ENCODE measurements at regions not wholly inside any gene's neighbourhood (a gene's known extent, or its start where the extent isn't known, plus 50 kb on each side); places are given as distances from the start of the nearest gene placed in this dataset.

DNA sequence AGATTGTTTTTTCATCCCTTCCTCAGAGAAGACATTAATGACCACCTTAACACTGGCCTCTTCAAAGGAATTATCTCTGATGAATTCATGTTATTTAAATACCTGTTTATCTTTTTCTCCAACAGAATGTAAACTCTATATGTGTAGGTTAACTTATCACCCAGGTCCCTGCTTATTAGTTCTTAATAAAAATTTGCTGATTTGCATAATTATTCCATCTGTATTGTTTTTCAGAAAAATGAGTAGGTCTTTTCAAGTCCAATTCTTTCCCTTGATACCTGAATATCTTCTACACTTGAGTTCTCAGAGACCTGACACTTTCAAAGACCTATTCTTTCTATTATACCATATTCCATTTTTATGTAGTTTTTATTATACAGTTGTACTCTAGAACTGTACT, 886.7 kb upstream of the TMPRSS15 start:
- H3K27ac ChIP-seq, result no peak overlapping the region
- TF ChIP-seq, protein P1, sequence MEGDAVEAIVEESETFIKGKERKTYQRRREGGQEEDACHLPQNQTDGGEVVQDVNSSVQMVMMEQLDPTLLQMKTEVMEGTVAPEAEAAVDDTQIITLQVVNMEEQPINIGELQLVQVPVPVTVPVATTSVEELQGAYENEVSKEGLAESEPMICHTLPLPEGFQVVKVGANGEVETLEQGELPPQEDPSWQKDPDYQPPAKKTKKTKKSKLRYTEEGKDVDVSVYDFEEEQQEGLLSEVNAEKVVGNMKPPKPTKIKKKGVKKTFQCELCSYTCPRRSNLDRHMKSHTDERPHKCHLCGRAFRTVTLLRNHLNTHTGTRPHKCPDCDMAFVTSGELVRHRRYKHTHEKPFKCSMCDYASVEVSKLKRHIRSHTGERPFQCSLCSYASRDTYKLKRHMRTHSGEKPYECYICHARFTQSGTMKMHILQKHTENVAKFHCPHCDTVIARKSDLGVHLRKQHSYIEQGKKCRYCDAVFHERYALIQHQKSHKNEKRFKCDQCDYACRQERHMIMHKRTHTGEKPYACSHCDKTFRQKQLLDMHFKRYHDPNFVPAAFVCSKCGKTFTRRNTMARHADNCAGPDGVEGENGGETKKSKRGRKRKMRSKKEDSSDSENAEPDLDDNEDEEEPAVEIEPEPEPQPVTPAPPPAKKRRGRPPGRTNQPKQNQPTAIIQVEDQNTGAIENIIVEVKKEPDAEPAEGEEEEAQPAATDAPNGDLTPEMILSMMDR (conservative IDR thresholded peaks at IDR 0.05), result no peak

DNA sequence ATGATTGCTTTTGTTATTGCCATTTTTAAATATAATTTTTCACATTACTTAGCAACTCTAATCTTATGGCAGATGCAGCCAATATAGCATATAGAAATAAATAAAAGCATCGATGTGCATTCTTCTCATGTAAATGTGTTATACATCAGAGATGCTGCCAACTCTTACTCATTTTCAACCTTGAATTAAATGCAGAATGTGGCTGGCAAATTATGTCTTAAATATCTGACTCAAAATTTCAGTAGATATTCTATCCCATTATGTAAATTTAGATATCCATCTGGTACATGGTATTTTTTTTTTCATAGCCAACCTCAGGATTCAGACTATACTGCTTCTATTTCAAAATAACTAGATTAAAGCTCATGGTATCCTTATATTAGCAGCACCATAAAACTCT, 916.7 kb upstream of the TMPRSS15 start:
- TF ChIP-seq, protein P1 (conservative IDR thresholded peaks at IDR 0.05), result no peak
- H3K27ac ChIP-seq, result no peak overlapping the region

DNA sequence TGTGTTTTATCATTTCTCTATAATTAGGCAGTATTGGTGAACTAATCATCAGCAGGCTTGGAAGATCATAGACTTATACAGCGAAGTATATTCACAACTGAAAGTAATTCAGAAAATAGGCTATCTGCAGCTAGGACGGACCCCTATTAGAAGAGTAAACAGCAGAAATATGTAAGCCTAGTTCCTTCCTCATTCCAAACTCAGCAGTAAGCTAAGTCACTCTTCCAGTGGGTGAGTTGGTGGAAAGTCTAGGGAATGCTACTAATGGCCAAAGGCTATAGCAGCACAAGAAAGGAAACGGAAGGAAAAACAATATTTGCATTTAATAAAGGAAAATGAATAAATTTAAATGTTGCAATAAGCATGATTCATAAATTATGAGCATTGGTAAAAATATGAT, 918.1 kb upstream of the TMPRSS15 start:
- TF ChIP-seq, protein P1 (conservative IDR thresholded peaks at IDR 0.05), result no peak
- H3K27ac ChIP-seq, result no peak overlapping the region

DNA sequence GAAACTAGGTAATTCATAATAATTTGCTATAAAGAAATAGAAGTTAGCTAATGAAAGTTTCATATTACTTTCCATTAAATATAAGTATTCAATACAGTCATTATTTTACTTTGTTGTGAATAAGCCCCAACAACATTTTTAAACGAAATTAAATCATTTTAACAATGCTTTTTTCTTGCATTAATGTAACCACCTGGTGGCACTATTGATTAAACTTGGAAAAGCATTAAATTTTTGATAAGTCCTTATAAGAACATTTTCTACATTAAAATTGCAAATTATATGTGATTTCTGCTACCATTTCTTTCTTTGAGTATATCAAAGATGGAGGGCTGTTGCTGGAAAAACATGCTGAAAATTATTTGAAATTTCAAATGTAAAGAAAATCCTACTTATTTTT, 918.8 kb upstream of the TMPRSS15 start:
- no peak overlapping the region for H3K27ac ChIP-seq
- TF ChIP-seq, protein P1 (conservative IDR thresholded peaks at IDR 0.05), result peak; percentile 81

DNA sequence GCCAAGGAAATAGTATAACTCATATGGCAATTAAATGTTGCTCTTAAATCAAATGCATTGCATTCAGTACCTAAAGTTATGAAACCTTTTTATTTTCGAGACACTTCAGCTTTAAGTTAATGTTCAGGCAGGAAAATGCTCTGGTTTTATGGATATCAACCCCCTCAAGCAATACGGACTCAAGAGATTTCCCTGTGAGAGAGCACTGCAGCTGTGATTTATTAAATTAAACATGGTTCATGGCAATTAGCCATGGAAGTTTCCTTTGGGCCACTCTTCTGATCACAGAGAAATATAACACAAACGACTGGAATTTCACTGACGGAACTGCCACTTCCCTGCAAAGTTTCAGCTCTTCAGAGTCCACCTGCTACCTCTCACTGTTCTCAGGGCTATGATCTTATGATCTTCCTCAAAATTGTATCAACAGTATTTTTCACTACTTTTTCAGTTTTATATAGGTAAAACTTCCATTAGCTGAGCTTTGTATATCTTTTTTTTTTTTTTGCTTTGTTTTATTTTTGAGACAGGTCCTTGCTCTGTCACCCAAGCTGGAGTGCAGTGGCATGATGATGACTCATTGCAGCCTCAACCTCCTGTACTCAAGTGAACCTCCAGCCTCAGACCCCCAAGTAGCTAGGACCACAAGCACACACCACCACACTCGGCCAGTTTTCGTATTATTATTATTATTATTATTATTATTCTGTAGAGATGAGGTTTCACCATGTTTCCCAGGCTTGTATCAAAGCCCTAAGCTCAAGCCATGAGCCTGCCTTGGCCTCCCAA, 923.1 kb upstream of the TMPRSS15 start:
- TF ChIP-seq, protein P1 (conservative IDR thresholded peaks at IDR 0.05), result no peak
- H3K27ac ChIP-seq, result no peak overlapping the region

DNA sequence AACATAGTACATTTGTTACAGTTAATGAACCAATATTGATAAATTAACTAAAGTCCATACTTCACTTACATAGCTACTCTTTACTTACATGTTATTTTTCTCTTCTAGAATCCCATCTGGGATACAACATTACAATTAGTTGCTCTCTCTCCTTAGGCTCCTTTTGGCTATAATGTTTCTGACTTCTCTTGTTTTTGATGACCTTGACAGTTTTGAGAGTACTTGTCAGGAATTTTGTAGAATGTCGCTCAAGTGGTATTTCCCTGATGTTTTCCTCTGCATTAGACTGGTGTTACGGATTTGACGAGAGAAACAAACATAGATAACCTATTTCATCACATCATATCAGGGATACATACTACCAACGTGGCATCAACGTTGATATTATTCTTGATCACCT, 925.4 kb upstream of the TMPRSS15 start:
- TF ChIP-seq, protein P1 (conservative IDR thresholded peaks at IDR 0.05), result no peak

DNA sequence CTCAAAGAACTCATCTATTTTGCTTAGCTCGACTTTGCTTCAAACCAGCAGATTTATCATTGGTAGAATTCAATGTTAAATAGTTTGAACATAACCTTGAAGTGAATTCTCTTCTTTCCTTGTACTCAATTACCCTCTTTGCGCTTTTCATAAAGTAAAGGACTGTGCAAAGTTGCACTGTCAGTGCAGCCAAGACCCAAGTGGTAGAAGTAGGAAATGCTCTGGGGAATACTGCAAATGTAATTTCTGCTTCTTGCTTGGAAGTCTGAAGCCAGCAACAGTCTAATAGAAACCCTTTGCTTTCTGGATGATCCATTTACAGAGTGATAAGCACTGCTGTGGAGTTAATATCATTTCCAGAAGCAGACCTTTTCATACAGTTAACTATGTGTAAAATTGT, 936.7 kb upstream of the TMPRSS15 start:
- H3K27ac ChIP-seq, result no peak overlapping the region
- TF ChIP-seq, protein P1 (conservative IDR thresholded peaks at IDR 0.05), result no peak

More for the DNA sequence above, 925.4 kb upstream of the TMPRSS15 start:
- H3K27ac ChIP-seq, result no peak overlapping the region

All from VCaP (cell line).